Fibroblast of lung (primary cell): ENCODE measurements at regions not wholly inside any gene's neighbourhood (a gene's known extent, or its start where the extent isn't known, plus 50 kb on each side); places are given as distances from the start of the nearest gene placed in this dataset.

Experiments used
- DNase-seq, 2 donors: peaks; one replicate each; pipeline versions ENCODE4 v3.0.0 to v3.0.0-alpha.2; 2010; ENCODE audit warnings: low read depth in 2 of 2
- H2AFZ ChIP-seq: 2 replicates; pipeline ENCODE4 v1.5.1; 2012; ENCODE audit warnings: low read length, control low read depth, inconsistent platforms
- H3K27ac ChIP-seq: 2 replicates; pipeline ENCODE4 v1.5.1; 2011; ENCODE audit warnings: low read length, control low read depth; ENCODE audit not compliant: insufficient read depth
- H3K27me3 ChIP-seq: 2 replicates; pipeline ENCODE4 v1.5.1; 2011; ENCODE audit warnings: mild to moderate bottlenecking, low read length; ENCODE audit not compliant: control insufficient read depth, insufficient read depth
- H3K36me3 ChIP-seq: 2 replicates; pipeline ENCODE4 v1.5.1; 2011; ENCODE audit warnings: low read length; ENCODE audit not compliant: control insufficient read depth, insufficient read depth
- H3K4me1 ChIP-seq: 2 replicates; pipeline ENCODE4 v1.5.1; 2011; ENCODE audit warnings: low read length; ENCODE audit not compliant: control insufficient read depth, insufficient read depth; ENCODE audit errors: extremely low read depth
- H3K4me2 ChIP-seq: 2 replicates; pipeline ENCODE4 v1.5.1; 2011; ENCODE audit warnings: low read length, control low read depth; ENCODE audit not compliant: insufficient read depth; ENCODE audit errors: extremely low read depth
- H3K4me3 ChIP-seq, 4 experiments: fragments of 200-600 bp in 1 of 4; sonication (generic) in 1 of 4; replicated peaks in 1 of 4; 2 replicates each; pipeline ENCODE4 v1.5.1; 2011 to 2016; ENCODE audit warnings: low read length in 4 of 4, low read depth in 3 of 4, mild to moderate bottlenecking in 3 of 4, control low read depth in 2 of 4, inconsistent platforms in 1 of 4, mixed read lengths in 1 of 4; ENCODE audit not compliant: insufficient read depth in 1 of 4; ENCODE audit errors: control extremely low read depth in 1 of 4
- H3K79me2 ChIP-seq: 2 replicates; pipeline ENCODE4 v1.5.1; 2012; ENCODE audit warnings: mild to moderate bottlenecking, low read length, inconsistent platforms; ENCODE audit not compliant: control insufficient read depth, insufficient read depth
- H3K9ac ChIP-seq: 2 replicates; pipeline ENCODE4 v1.5.1; 2011; ENCODE audit warnings: mild to moderate bottlenecking, low read length, control low read depth; ENCODE audit not compliant: insufficient read depth
- H3K9me3 ChIP-seq: 2 replicates; pipeline ENCODE4 v1.5.1; 2012; ENCODE audit warnings: low read depth, low read length; ENCODE audit not compliant: control insufficient read depth, insufficient read depth
- H4K20me1 ChIP-seq: 2 replicates; pipeline ENCODE4 v1.5.1; 2011; ENCODE audit warnings: low read length; ENCODE audit not compliant: control insufficient read depth, insufficient read depth; ENCODE audit errors: extremely low read depth
- EZH2 ChIP-seq: IDR thresholded peaks from 2 replicates; pipeline ENCODE4 v1.5.1; 2012; ENCODE audit warnings: low read length, control low read depth, mild to moderate bottlenecking; ENCODE audit errors: missing control alignments
- TF ChIP-seq, protein P1 (sequence below), 2 donors: IDR thresholded peaks in 1 of 2; conservative IDR thresholded peaks in 1 of 2; 1 replicate in 1 of 2; 2 replicates in 1 of 2; pipeline ENCODE4 v1.5.1; 2011 to 2012; ENCODE audit warnings: low read length in 2 of 2, control low read depth in 1 of 2, inconsistent platforms in 1 of 2, low read depth in 1 of 2, mild to moderate bottlenecking in 1 of 2

DNA sequence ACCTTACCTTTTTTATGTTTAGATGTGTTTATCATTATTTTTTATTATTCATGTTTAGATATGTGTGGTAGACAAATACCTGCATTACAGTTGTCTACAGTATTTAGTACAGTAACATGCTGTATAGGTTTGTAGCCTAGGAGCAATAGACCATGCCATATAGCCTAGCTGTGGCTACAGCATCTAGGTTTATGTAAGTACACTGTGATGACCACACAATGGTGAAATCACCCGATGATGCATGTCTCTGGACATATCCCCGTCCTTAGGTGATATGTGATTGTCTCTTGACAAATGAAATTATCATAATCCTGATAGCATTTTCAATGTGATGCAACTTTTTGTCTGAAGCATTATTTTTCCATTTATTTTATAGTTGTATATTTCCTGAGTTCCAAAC lies 121.2 kb downstream of the DISP1 start:
- Histone ChIP-seq H2AFZ (no peak overlapping the region), H3K4me1 (no peaks in the 10 kb centered on the region), H3K27me3 (no peaks in the 10 kb centered on the region), H3K27ac (no peak overlapping the region), H3K4me2 (no peak overlapping the region), H3K9ac (no peak overlapping the region), H3K79me2 (no peaks in the 10 kb centered on the region), H3K9me3 (no peaks in the 10 kb centered on the region), H3K4me3 (no peak overlapping the region), H3K36me3 (no peaks in the 10 kb centered on the region), H4K20me1 (no peaks in the 10 kb centered on the region)
- DNase-seq = no peak
- TF ChIP-seq EZH2 = no peak
- TF ChIP-seq, protein P1, sequence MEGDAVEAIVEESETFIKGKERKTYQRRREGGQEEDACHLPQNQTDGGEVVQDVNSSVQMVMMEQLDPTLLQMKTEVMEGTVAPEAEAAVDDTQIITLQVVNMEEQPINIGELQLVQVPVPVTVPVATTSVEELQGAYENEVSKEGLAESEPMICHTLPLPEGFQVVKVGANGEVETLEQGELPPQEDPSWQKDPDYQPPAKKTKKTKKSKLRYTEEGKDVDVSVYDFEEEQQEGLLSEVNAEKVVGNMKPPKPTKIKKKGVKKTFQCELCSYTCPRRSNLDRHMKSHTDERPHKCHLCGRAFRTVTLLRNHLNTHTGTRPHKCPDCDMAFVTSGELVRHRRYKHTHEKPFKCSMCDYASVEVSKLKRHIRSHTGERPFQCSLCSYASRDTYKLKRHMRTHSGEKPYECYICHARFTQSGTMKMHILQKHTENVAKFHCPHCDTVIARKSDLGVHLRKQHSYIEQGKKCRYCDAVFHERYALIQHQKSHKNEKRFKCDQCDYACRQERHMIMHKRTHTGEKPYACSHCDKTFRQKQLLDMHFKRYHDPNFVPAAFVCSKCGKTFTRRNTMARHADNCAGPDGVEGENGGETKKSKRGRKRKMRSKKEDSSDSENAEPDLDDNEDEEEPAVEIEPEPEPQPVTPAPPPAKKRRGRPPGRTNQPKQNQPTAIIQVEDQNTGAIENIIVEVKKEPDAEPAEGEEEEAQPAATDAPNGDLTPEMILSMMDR (conservative IDR thresholded peaks at IDR 0.05 in 1 of 2, IDR thresholded peaks at IDR 0.05 in 1 of 2; ENCODE audit: low read depth in 1 of 2, low read length in 2 of 2) = no peak

DNA sequence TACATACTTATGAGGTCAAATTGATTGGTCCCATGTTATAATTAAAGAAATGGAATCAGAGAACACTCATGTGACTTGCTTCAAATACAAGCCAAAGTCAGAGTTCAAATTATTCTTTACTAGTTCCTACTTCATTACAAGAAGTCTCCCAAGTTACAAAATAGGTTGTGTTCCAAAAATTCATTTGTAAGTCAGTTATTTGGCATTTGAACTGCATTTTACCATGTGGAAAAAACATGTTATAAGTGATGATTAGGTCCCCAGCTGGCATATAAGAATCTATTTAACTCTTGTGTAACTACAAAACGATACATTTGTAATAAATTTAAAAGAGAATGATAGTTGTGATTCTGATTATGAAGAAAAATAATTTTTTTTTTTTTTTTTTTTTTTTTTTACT lies 124.1 kb downstream of the DISP1 start:
- no peaks in the 10 kb centered on the region for H3K27me3 ChIP-seq
- H3K36me3 ChIP-seq = no peaks in the 10 kb centered on the region
- H3K9ac ChIP-seq = no peak overlapping the region
- no peak overlapping the region for H3K4me2 ChIP-seq
- H3K4me3 ChIP-seq = no peak overlapping the region
- H3K79me2 ChIP-seq = no peaks in the 10 kb centered on the region
- H3K27ac ChIP-seq = no peak overlapping the region
- no peaks in the 10 kb centered on the region for H4K20me1 ChIP-seq
- TF ChIP-seq, protein P1 (conservative IDR thresholded peaks at IDR 0.05 in 1 of 2, IDR thresholded peaks at IDR 0.05 in 1 of 2; ENCODE audit: low read depth in 1 of 2, low read length in 2 of 2) = no peak
- TF ChIP-seq EZH2 = no peak
- no peaks in the 10 kb centered on the region for H3K9me3 ChIP-seq
- no peak overlapping the region for H2AFZ ChIP-seq
- H3K4me1 ChIP-seq = no peaks in the 10 kb centered on the region
- DNase-seq = no peak

DNA sequence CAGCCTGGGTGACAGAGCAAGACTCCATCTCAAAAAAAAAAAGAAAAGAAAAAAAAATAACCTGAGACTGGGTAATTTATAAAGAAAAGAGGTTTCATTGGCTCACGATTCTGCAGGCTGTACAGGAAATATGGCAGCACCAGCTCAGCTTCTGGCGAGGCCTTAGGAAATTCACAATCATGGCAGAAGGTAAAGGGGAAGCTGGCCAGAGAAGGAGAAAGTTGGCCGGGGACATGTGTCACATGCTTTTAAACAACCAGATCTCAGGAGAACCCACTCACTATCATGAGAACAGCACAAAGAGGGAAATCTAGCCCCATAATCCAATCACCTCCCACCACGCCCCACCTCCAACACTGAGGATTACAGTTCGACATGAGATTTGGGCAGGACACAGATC lies 125.3 kb downstream of the DISP1 start:
- H2AFZ ChIP-seq = no peak overlapping the region
- H3K9me3 ChIP-seq = no peaks in the 10 kb centered on the region
- no peak overlapping the region for H3K4me2 ChIP-seq
- no peak overlapping the region for H3K9ac ChIP-seq
- TF ChIP-seq, protein P1 (conservative IDR thresholded peaks at IDR 0.05 in 1 of 2, IDR thresholded peaks at IDR 0.05 in 1 of 2; ENCODE audit: low read depth in 1 of 2, low read length in 2 of 2) = no peak
- no peak for TF ChIP-seq EZH2
- no peaks in the 10 kb centered on the region for H3K79me2 ChIP-seq
- no peaks in the 10 kb centered on the region for H4K20me1 ChIP-seq
- H3K27ac ChIP-seq = no peak overlapping the region
- DNase-seq = no peak
- H3K36me3 ChIP-seq = no peaks in the 10 kb centered on the region
- no peak overlapping the region for H3K4me3 ChIP-seq
- no peaks in the 10 kb centered on the region for H3K27me3 ChIP-seq
- no peaks in the 10 kb centered on the region for H3K4me1 ChIP-seq
